ENCODE measurements at regions not wholly inside any gene's neighbourhood (a gene's known extent, or its start where the extent isn't known, plus 50 kb on each side); places are given as distances from the start of the nearest gene placed in this dataset.
"Not testable (repeated sequence)": the region's sequence is repeated elsewhere in the genome, so short reads cannot be mapped to it uniquely, and the experiment has no call there.

DNA sequence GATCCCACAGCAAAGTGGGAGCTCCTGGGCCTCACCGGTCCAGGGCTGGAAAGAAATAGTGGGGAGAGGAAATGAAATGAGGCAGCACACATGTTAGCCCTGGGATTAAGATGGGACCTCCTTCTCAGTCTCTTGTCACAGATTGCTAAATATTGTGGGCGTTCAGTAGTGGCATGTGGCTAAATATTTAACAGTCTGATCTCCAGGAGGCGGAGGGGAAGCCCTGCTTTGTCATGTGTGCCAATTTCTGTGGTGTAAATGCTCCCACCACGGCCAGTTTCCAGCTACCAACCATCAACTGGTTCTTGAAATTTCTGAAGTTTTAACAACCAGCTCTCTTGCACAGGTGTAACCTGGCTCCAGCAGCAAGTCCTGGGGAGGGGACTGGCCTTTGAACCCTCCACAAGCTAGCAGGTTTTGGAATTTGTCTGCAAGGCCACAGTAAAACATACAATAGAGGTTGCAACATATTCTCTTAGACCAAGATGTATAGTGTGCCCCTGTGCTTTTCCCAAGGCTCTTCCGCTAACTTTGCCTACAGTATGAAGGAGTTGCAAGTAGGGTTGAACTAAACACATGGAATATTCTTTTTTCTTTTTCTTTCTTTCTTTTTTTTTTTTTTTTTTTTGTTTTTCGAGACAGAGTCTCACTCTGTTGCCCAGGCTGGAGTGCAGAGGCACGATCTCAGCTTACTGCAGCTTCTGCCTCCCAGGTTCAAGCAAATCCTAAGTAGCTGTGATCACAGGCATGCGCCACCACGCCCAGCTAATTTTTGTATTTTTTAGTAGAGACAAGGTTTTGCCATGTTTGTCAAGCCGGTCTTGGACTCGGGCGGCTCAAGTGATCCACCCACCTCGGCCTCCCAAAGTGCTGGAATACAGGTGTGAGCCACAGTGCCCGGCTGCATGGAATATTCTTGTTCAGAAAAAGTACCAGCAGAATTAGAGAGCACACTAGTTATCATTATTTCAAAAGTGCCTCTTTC lies 103.1 kb upstream of the PCBD1 start:
- DNase-seq = no peak

- DNase-seq = no peak
Measured at GRCh38 chr10:70992436-70992835, 104.1 kb upstream of the PCBD1 start.

DNA sequence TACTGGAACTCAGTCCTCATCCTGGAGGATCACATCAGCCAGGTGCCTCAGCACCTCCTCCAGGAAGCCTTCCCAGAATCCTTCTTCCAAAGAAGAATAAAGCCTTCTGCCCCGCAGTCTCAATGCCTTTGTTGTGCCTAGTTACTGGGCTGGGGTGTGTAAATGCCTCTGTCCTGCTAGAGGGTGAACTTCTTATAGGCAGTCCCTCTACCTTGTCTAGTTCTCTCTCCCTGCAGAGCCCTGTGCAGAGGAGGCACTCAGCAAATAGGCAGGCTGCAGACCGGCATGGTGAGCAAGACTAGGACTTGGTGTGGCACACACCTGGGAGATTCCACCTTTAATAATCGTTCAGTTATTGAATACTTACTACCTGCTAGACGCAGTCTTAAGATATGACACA lies 104.7 kb upstream of the PCBD1 start:
- DNase-seq = no peak

GRCh38 chr10:70996549-70996948 lies 108.2 kb upstream of the PCBD1 start:
- no peak for DNase-seq

GRCh38 chr10:70997236-70997635 lies 108.9 kb upstream of the PCBD1 start:
- DNase-seq = no peak

DNA sequence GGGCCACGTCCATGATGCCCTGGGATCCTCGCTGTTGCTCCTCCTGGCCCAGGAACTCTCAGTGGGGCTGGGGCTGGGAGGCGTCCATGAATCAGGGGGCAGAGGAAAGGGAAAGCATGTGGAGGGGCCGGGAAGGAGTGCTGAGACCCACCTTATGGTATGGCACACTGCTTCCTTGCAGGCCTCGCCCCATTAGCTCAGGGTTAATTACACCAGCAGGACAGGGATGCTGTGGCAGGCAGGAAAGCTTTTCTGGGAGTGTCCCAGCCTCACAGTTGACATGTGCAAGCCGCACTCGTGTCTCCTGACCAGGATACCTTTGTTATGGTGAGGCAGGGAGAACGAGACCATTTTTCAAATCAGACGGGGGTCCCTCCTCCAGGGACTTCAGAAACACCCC lies 109.7 kb upstream of the PCBD1 start:
- DNase-seq = no peak

DNA sequence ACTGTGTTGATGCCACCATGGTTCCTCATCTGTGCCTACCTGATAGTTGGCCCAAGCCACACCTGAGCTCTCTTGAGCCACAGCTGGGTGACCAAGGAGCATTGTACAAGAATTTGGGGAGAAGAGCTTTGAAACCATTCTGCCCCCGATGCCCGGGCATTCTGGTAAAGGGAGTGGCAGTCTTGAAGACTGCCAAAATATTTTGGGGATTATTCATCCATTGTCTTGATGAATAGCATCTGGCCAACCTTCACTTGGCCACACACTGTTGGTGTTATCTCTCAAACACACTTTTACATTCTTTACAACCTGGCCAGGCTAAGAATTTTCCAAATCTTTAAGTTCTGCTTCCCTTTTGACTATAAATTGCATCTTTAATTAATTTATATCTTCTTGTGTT lies 113.1 kb upstream of the PCBD1 start:
- DNase-seq = no peak

- no peak for DNase-seq
Measured at GRCh38 chr10:71004176-71005075, 116.1 kb upstream of the PCBD1 start.

DNA sequence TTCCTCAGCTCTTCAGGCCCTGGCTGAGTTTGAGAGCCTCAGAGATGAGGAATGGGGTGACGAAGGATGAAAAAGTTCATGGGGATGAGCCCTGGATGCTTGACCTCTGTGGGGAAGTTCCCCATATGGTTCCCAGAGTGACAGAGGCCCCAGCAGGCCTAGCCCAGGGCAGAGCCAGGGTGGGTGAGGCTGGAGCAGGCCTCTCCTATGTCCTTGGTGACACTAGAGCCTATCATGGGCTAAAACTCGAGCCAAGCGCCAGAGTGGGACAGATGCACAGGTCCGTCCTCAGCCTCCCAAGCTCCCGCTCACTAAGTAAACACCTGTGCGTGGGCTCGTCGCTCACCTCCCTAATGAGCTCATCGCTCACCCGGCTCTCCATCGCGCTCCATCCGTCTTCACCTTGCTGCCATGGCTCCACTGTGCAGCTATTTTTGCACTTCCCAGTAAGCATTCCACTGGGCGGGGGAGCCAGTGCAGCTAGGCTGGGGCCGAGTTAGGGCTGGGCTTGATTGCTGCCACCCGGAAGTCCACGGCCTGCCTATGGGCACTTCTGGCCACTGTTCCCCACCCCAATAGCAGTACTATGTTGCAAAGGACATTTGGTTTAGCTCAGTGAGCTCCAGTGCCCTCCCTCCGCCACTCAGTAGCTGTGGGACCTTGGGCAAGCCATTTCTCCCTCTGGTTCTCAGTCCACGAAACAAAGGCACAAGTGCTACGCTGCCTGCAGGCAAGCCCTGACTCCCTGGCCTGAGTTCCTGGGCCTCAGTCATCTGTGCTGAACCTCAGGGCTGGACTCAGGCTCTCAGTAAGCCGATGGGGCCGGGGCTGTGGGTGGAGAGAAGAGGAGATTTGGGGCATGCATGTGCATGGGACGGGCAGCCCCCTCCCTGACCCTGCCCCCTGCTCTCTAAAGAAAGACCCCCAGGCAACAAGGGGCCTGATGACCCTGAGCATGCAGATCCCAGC lies 117.3 kb upstream of the PCBD1 start:
- no peak for DNase-seq

DNA sequence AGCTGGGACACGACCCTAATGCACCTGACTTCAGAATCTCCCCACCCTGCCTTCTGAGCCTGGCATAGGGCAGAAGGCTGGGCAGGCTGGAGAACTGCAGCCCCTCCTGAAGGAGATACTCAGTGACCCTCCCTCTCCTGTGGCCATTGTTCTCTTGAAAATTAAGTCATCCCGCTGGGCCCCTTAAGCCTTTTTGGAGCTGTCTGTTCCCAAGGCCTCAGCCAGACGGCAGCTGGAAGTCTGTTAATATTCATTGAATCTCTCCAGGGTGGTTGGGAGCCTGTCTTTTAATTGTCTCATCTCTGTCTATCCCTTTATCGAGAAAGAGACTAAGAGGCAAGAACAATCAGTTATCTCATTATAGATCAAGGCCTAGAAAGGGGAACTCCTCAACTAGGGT lies 118.1 kb upstream of the PCBD1 start:
- no peak for DNase-seq

GRCh38 chr10:71007516-71007915 lies 119.2 kb upstream of the PCBD1 start:
- no peak for DNase-seq

DNA sequence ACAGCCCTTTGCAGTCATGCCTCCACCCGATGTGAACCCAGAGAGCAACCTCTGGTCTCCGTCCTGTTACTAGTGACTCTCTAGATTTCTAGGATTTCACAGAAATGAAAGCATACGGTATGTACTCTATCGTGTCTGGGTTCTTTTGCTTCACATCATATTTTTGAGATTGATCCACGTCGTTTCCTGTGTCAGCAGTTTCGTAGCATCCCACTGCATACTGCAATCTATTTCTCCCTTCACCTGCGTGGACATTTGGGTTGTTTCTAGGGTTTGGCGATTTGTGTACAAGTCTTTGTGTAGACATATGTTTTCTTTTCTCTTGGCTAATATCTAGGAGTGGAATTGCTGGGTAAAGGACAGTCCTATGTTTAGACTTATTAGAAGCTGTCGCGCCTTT lies 119.8 kb upstream of the PCBD1 start:
- no peak for DNase-seq

DNA sequence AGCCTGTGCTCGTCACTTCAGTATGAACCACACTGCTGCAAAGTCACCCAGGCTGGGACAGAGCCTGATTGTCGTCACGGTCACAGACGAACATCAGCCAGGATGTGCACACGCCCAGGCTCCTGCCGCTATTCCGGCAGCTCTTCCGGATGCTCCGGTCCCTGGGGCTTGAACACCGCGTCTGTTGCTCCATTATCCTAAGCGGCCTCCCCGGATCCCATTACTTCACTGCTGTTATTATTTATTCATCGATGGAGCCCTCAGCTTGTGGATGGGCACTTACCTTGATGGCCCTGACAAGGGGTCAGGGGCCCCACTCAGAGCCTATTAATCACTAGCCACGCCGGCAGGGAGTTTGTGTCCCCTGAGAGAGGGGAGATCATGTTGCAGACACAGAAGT lies 120.8 kb upstream of the PCBD1 start:
- DNase-seq = no peak

DNA sequence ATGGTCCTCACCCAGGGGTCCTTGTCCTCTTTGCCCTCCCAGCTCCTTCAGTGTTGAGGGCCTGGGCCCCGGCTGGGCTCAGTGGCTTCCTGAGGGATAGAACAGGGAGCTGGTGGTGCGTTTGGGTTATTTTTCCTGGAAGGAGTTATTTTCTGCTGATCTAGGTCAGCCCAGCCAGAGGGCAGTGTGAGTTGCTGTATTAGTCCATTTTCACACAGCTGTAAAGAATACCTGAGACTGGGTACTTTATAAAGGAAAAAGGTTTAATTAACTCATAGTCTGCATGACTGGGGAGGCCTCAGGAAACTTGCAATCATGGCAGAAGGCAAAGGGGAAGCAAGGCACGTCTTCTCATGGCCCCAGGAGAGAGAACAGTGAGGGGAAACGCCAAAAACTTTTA lies 122.4 kb upstream of the PCBD1 start:
- DNase-seq = no peak

DNA sequence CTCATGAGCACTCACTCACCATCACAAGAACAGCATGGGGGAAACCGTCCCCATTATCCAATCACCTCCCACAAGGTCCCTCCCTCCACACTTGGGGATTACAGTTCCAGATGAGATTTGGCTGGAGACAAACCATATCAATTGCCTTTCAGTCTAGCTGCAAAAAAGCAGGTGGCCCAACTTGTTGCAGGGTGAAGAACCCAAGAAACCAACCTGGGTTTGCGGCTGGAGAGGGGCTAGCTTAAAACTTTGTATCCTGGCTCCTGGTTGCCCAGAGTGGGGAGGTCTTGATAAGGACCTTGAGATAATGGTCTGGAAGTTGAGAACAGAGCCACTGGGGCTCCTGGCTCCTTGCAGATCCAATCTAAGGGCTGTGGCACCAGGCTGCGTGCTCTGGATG lies 122.8 kb upstream of the PCBD1 start:
- DNase-seq = no peak

GRCh38 chr10:71014021-71014805 lies 125.8 kb upstream of the PCBD1 start:
- DNase-seq = no peak

- DNase-seq = no peak
Measured at GRCh38 chr10:71015674-71016073, 127.3 kb upstream of the PCBD1 start.

DNA sequence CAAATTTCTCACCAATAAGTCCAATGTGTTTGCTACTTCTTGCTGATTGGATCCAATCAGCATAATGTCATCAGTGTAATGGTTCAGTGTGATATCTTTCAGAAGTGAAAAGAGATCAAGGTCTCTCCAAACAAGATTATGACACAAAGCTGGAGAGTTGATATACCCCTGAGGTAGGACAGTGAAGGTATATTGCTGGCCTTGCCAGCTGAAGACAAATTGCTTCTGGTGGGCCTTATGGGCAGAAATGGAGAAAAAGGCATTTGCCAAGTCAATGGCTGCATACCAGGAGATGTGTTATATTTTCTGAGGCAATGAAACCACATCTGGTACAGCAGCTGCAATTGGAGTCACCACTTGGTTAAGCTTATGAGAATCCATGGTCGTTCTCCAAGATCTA lies 131.7 kb upstream of the PCBD1 start:
- not testable (repeated sequence) for DNase-seq

DNA sequence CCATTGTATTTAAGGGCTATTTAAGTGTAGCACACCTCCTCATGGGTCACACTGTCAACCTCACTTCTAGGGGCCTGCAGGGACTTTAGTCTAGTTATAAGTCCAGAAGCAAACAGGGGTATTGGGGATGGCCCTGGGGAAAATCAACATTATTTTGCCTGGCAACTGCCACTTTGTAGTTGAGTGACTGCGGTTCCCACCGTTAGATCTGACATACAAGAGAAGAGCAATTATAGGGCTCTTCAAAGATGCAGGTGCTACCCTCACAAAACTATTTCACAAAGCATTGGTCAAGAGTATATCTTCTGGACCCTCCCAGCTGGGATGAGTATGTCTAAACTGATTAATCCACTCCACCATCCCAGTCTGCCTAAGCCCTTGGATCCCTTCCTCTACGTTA lies 133.0 kb upstream of the PCBD1 start:
- no peak for DNase-seq

DNA sequence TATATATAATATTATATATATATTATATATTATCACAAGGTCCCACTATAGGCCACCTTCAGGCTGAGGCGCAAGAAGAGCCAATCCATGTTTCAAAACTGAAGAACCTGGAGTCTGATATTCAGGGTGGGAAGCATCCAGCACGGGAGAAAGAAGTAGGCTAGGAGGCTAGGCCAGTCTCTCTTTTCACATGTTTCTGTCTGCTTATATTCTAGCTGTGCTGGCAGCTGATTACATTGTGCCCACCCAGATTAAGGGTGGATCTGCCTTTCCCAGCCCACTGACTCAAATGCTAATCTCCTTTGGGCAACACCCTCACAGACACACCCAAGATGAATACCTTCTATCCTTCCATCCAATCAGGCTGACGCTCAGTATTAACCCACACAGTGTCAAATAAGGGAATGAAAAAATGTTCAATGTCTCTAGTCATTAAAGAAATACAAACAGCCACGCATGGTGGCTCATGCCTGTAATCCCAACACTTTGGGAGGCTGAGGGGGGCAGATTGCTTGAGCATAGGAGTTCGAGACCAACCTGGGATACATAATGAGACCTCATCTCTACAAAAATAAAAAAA lies 135.4 kb upstream of the PCBD1 start:
- DNase-seq = no peak

DNA sequence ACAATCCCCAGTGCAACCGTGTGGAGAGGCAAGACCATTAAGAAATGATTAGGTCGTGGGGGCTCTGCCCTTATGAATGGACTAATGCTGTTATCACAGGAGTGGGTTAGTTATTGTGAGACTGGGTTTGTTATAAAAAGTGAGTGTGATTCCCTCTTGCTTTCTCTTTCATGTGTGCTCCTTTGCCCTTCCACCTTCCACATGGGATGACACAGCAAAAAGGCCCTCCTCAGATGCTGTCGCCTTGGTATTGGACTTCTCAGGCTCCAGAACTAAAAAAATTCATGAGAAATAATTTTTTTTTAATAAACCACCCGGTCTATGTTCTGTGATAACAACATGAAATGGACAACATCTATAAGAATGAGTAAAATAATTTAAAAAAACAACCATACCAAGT lies 136.1 kb upstream of the PCBD1 start:
- no peak for DNase-seq
